NCI-H1092 (cell line): ENCODE measurements at regions not wholly inside any gene's neighbourhood (a gene's known extent, or its start where the extent isn't known, plus 50 kb on each side); places are given as distances from the start of the nearest gene placed in this dataset.
A peak's percentile ranks its signal among the peaks of the same experiment; 100 is the strongest.

Source experiments
- DNase-seq: peaks from one replicate; lab custom pipeline; 2025; lab: John Stamatoyannopoulos, UW

DNA sequence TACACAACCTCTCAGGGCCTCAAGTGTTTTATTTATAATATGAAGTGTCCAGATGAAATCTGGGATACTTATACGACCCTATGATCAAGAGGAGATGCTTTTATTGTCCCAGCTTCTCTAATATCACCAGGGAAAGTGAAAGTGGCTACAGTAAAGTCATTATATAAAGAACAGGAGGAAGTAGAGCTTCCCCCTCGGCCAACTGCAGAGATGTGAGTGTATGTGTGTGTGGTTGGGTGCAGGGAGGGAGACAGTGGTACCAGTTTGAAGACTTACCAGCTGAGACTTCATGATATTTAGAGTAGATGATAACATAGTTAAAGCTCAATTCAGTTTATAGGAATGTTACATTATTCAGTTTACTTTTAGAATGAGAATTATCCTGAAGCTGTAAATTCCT, 373.6 kb upstream of the DDI1 start:
- DNase-seq: no peak

DNA sequence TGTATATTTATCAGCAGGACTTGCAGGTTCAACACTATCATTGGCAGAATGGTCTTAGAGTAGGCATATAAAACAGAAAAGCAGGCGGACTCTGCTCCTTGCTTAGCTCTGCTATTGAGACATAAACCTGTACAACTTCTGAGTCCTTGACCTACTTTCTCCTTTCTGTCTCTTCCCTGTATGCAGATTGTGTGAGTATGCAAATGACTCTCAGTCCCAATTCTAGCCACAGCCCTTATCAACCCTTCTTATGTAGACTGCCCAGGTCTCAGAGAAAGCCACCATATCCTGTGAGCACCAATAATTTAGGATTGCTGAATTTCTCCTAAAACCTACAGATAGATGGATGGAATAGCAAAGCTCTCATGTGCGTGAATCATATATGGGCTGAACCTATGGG, 367.6 kb upstream of the DDI1 start:
- no peak for DNase-seq

DNA sequence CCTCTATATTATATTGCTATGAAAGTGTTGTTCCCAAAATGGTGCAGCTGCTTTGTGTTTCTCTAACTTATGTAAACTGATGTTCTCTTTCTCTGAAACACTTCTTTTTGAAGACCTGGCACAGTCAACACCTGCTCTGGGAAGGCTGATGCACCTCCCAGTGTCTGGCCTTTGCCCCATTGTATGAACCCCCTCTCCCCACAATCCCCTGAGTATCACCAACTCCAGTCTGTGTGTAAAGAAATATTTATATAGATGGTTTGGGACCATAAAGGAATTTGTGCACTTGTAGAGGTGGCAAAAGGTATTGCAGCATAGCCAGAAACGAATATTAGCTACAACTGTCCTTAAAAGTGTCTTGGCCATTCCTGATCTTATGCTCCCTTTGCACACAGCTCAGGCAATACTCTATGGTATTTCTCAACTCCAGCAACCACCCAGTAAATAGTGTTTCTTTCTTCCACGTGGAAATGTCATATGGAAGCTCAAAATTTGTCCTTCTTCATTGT, 365.2 kb upstream of the DDI1 start:
- DNase-seq: no peak

GRCh38 chr11:103673773-103674172, 362.7 kb upstream of the DDI1 start:
- no peak for DNase-seq

- no peak for DNase-seq
Observed at GRCh38 chr11:103676413-103676812, 360.0 kb upstream of the DDI1 start.

DNA sequence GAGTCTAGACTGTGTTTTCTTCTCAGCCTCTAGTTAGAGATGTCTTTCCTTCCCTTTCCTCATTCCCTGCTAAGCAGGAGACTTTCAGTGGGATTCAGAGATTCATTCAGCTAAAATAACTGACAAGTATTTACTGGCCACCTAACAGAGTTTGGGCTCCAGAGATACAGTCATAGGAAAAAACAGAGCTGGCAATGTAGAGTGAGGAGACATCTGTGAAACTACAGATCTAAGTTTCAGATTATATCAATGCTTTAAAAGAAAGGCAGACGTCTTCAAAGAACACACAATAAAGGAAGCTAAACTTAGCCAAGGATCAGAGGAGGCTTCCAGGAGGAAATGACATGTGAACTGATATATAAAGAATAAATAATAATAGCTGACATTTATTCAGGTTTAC, 355.6 kb upstream of the DDI1 start:
- DNase-seq: no peak

DNA sequence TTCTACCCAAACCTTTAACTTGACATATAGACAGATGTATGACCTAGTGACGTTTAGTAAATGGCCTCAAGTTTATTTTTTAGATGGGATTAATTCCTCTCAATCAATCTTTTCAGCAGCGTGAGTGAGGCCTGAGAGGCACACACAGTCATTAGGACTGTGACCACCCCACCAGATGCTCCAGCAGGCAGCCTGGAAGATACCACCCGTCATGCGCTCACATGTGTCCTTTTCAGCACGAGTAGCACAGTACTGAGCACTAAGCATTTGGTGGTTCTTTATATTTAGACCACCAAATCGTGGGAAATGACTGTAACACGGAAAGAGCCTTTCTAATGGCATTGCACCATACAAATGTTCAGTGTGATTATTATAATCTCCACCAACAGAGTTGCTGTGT, 354.6 kb upstream of the DDI1 start:
- no peak for DNase-seq

DNA sequence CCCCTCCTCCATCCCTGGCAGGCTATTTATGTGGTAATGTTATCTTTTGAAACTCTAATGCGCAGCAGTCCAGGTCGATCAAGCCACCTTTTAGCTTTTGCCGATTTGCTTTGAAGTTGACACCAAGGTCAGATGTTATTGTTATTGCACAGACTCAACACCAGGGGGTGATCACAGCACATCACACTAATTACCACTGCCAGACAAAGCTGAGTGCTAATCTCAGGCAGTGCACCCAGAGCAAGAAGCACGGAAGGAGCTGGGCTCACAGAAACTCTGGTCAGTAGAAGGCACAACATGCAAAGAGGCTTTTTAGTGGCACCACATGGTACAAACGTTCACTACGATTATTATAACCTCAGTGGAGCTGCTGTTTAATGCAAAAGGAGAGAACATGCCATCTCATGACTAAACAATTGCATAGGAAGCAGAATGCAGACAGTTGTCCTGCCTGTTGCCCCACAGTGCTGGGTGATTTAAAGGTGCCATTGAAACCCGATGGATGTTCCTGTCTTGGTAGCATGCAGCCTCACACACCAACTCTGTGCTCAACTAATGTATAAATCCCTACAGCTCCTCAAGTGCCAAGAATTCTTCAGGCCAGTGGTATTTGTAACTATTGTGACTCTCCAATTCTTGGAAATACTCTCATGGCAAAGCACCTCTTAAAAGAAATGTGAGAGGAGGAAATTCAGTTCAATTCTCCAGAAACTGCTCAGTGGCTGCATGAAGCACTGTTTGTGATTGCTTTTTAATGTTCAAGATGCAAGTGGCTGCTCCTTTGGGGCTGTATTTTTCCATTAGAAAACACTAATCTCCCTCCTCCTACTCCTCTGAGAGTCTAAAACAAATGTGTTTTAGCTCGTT, 353.9 kb upstream of the DDI1 start:
- peak; percentile 32 for DNase-seq

DNA sequence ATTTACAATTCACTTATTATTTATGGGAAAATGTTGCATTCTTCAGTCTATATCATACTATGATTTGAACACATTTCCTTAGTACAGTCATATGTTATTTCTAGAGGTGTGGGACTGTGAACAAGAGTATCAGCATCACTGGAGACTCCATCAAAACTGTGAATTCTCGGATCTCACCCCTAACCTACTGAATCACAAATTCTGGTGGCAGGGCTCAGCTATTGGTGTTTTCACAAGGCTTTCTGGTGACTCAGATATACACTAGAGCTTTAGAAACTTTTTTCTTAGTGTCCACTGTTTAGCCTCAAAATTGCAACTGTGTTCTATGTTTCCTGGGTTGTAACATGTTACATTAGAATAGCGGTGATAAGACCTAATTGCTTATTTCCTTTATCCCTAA, 352.9 kb upstream of the DDI1 start:
- no peak for DNase-seq

DNA sequence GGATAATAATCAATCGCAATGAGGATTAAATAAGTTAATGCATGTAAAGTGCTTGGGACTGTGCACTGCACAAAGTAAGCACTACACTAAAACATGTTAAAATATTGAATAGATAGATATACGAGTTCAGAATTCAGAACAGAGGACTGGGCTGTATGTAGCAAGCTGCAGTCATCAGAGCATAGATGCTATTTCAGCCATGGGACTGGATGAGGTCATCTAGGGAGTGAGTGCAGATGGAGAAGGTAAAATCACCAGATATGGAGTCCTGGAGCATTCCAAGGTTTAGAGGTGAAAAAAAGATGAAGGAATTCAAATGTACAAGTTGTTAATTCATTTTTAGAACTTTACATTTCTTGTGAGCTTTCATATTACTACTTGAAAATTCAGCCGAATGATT, 347.5 kb upstream of the DDI1 start:
- DNase-seq: no peak

DNA sequence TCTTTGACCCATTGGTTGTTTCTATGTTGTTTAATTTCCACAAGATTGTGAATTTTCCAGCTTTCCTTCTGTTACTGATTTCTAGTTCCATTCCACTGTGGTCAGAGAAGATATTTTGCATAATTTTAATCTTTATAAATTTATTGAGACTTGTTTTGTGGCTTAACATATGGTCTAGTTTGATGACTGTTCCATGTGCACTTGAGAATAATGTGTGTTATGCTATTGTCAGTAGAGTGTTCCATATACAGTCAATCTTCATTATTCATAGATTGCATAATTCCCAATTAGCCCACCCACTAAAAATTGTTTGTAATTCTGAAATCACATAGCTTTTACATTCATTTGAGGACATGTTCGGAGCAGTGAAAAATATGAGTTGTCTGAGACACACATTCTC, 346.1 kb upstream of the DDI1 start:
- DNase-seq: no peak

DNA sequence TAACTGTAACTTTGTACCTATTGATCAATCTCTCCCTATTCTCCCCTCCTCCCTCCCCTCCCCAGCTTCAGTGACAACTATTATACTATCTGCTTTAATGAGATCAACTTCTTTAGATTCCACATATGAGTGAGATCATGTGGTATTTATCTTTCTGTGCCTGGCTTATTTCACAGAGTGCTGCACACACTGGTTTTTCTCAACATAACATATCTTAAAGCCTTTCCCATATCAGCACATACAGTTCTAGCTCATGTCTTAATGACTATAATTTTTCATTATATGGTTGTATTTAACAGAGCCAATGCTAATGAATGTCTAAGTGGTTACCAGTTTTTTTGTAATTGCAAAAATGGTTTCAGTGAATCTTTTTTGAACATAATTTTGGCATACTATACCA, 340.3 kb upstream of the DDI1 start:
- DNase-seq: no peak

GRCh38 chr11:103699216-103699615, 337.2 kb upstream of the DDI1 start:
- DNase-seq: no peak

DNA sequence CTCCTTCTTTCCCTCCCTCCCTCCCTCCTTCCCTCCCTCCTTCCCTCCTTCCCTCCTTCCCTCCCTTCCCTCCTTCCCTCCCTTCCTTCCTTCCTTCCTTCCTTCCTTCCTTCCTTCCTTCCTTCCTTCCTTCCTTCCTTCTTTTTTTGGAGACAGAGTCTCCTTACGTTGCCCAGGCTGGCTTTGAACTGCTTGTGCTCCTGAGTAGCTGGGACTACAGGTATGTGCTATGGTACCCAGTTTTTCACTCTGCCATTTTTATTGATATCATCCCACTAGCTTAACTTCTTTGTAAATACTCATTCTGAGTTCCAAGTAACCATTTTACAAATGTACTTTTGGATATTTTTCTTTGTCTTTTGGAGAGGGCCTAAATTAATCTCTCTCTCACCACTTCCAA, 336.8 kb upstream of the DDI1 start:
- no peak for DNase-seq

- no peak for DNase-seq
Observed at GRCh38 chr11:103700622-103701021, 335.8 kb upstream of the DDI1 start.

DNA sequence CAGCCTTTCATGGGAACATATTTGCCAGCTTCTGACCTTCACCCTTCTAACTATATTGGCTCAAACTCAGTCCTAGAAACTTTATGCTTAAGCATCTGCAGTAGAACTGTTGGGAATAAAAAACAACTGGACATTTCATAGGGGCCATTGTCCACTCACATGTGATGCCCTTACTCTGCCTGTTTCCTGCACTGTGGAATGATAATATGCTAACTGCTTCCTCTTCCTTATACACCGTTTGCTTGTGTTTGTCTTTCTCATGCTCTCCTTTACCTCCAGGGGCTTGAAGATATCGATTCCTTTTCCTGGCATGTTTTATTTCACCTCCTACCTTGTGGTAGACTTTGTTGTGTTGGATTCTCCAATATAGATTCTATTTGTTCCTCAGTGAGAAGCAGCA, 333.0 kb upstream of the DDI1 start:
- DNase-seq: no peak

- DNase-seq: no peak
Observed at GRCh38 chr11:103703954-103704353, 332.5 kb upstream of the DDI1 start.

DNA sequence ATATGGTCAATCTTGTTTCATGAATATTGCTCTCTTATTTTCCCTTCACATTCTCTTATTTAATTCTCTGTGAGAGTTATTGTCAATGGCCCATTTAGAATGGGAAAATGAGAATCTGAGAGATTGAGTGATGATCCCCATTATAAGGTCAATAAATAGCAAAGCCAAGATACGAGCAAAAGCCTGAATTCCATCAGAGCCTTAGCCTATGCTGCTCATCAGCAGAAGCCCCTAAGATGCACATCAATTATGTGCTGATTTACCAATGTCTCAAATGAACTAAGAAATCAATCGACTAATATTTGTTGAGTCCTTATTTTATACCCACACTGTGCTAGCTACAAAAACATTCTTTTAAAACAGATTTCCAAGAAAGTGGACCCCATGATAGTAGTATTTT, 330.8 kb upstream of the DDI1 start:
- no peak for DNase-seq

DNA sequence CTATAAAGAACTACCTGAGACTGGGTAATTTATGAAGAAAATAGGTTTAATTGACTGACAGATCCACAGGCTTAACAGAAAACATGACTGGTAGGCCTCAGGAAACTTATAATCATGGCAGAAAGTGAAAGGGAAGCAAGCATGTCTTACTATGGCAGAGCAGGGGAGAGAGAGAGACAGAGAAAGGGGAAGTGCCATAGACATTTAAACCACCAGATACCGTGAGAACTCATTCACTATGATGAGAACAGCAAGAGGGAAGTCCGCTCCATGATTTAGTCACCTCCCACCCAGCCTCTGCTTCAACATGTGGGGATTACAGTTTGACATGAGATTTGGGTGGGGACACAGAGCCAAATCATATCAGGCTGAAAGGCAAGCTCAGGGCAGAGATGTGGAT, 327.1 kb upstream of the DDI1 start:
- DNase-seq: no peak

GRCh38 chr11:103714246-103714645, 322.2 kb upstream of the DDI1 start:
- no peak for DNase-seq

DNA sequence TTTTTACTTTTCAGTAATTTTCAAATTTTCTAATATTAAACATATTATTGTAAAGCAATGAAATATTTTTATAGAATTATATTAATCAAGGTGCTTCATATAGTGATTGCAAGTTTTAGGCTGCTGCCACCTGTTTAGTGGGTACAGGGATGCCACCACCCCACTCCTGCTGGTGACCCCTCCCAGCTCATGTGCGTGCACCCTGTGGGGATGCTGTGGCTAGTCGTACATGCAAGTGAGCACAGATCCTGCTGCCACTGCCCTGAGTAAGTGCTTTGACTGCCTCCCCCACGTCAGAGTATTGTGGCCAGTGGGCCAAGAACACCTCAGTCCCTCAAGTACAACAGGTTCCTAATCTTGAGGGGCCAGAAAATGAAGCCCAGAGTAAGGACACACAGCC, 320.1 kb upstream of the DDI1 start:
- no peak for DNase-seq

- DNase-seq: no peak
Observed at GRCh38 chr11:103727262-103727661, 309.2 kb upstream of the DDI1 start.

DNA sequence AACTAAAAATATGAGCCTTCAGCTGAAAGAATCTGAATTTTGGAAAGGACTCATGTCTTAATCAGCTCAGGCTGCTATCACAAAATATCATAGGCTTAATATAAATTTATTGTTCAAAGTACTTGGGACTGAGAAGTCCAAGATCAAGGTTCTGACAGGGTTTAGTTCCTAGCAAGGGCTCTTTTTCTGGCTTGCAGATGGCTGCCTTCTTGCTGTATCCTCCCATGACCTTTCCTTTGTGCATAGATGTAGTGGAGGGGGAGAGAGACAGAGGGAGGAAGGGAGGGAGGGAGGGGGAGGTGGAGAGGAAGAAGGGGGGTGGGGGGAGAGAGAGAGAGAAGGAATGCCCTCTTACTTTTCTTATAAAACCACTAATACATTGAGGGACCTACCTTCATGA, 306.8 kb upstream of the DDI1 start:
- DNase-seq: no peak
